ENCODE measurements at regions not wholly inside any gene's neighbourhood (a gene's known extent, or its start where the extent isn't known, plus 50 kb on each side); places are given as distances from the start of the nearest gene placed in this dataset.

- DNase-seq (ENCODE audit: low spot score) = no peak
Measured at GRCh38 chr14:87725318-87725717, 267.7 kb downstream of the GALC start.

- DNase-seq (ENCODE audit: low spot score) = no peak
Measured at GRCh38 chr14:87712396-87713090, 280.4 kb downstream of the GALC start.

- no peak for DNase-seq (ENCODE audit: low spot score)
Measured at GRCh38 chr14:87705439-87705896, 287.5 kb downstream of the GALC start.

GRCh38 chr14:87698481-87698880 is 294.5 kb downstream of the GALC start:
- no peak for DNase-seq (ENCODE audit: low spot score)

GRCh38 chr14:87696485-87696884 is 296.5 kb downstream of the GALC start:
- DNase-seq (ENCODE audit: low spot score) = no peak

- no peak for DNase-seq (ENCODE audit: low spot score)
Measured at GRCh38 chr14:87691042-87691881, 301.7 kb downstream of the GALC start.

GRCh38 chr14:87690076-87690613 is 302.8 kb downstream of the GALC start:
- DNase-seq (ENCODE audit: low spot score) = no peak

GRCh38 chr14:87688524-87688923 is 304.5 kb downstream of the GALC start:
- no peak for DNase-seq (ENCODE audit: low spot score)

- DNase-seq (ENCODE audit: low spot score) = no peak
Measured at GRCh38 chr14:87687420-87687819, 305.6 kb downstream of the GALC start.

- DNase-seq (ENCODE audit: low spot score) = no peak
Measured at GRCh38 chr14:87686746-87687145, 306.2 kb downstream of the GALC start.

GRCh38 chr14:87679866-87680265 is 313.1 kb downstream of the GALC start:
- no peak for DNase-seq (ENCODE audit: low spot score)

GRCh38 chr14:87678624-87679023 is 314.4 kb downstream of the GALC start:
- no peak for DNase-seq (ENCODE audit: low spot score)

GRCh38 chr14:87676814-87677437 is 316.1 kb downstream of the GALC start:
- DNase-seq (ENCODE audit: low spot score) = no peak

GRCh38 chr14:87667659-87668058 is 325.3 kb downstream of the GALC start:
- no peak for DNase-seq (ENCODE audit: low spot score)

- DNase-seq (ENCODE audit: low spot score) = no peak
Measured at GRCh38 chr14:87656315-87656714, 336.7 kb downstream of the GALC start.

GRCh38 chr14:87652278-87652677 is 340.7 kb downstream of the GALC start:
- DNase-seq (ENCODE audit: low spot score) = no peak

GRCh38 chr14:87644689-87645088 is 348.3 kb downstream of the GALC start:
- no peak for DNase-seq (ENCODE audit: low spot score)

GRCh38 chr14:87643005-87643404 is 350.0 kb downstream of the GALC start:
- no peak for DNase-seq (ENCODE audit: low spot score)

GRCh38 chr14:87640553-87640952 is 352.4 kb downstream of the GALC start:
- no peak for DNase-seq (ENCODE audit: low spot score)

- no peak for DNase-seq (ENCODE audit: low spot score)
Measured at GRCh38 chr14:87638196-87638595, 354.8 kb downstream of the GALC start.

- no peak for DNase-seq (ENCODE audit: low spot score)
Measured at GRCh38 chr14:87635442-87635841, 357.5 kb downstream of the GALC start.

GRCh38 chr14:87632796-87633195 is 360.2 kb downstream of the GALC start:
- no peak for DNase-seq (ENCODE audit: low spot score)

GRCh38 chr14:87630846-87631245 is 362.1 kb downstream of the GALC start:
- DNase-seq (ENCODE audit: low spot score) = no peak
